NOMO-1 (cell line): ENCODE measurements at regions not wholly inside any gene's neighbourhood (a gene's known extent, or its start where the extent isn't known, plus 50 kb on each side); places are given as distances from the start of the nearest gene placed in this dataset.

ENCODE experiments used
- DNase-seq, 2 experiments: peaks; one replicate each; lab custom pipeline; 2025; ENCODE audit not compliant: unreplicated experiment in 2 of 2; lab: John Stamatoyannopoulos, UW

DNA sequence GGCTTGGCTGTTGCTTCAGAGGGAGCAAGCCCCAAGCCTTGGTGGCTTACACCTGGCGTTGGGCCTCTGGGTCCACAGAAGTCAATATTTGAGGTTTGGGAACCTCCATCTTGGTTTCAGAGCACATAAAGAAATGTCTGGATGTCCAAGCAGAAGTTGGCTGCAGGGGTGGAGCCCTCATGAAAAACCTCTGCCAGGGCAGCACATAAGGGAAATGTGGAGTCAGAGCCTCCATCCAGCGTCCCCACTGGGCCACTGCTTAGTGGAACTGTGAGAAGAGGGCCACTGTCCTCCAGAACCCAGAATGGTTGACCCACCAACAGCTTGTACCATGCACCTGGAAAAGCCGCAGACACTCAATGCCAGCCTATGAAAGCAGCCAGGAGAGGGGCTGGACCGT is 573.5 kb upstream of the ZWINT start:
- no peak for DNase-seq

DNA sequence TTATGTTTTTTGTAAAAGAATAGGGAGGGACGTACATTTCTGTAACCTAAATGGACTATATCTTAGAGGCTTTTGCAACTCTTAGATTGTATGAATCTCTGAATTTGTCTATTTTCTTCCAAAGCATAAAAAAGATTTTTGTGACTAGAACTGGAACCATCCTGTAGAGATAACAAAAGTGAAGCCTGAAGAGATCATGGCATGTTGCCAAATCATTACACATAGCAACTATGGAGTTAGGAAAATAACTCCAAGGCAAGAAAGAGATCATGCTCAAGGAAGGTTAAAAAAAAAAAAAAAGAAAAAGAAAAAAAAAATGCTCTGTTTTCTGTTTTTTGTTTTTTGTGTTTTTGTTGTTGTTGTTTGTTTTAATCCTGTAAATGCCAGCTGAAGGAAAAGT is 567.7 kb upstream of the ZWINT start:
- DNase-seq: no peak

DNA sequence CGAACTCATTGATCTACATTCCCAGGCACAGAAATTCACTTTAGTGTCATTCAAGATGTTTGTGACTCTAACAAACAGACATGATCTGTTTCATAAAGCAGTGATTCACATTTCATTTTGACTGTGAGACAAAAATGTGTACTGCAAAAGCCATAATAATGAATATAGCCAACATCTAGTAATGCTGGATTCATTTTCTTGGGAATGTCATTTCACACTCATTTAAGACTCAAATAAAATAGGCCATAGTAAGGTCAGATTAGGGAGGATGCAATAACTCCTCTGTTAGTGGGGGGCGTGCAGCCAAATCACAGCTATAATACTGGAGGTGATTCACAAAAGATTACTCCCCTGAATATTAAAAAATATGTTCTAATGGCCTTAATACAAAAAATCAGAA is 566.6 kb upstream of the ZWINT start:
- no peak for DNase-seq

DNA sequence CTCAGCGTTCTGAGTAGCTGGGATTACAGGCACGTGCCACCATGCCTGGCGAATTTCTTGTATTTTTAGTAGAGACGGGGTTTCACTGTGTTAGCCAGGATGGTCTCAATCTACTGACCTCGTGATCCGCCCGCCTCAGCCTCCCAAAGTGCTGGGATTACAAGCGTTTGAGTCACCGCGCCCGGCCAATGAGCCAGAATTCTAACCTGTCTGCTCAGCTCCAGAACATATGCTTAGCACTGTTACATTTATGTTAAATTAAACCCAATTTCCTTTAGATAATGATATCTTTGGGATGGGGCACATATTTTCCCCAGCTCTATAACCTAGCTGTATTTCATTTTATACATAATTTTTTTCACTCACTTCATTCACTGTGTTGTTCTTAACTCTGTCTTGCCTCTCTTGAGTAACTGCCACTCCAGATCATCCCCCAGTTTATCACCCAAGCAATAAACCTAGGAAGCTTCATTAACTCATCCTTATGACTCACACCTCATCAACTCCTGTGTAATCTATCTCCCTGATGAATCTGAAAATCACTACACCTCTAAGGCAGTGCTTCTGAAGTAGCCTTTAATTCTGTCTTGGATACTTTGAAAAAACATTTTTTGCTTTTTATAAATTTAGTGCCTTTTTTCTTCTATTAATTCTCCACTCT is 559.7 kb upstream of the ZWINT start:
- DNase-seq: no peak

DNA sequence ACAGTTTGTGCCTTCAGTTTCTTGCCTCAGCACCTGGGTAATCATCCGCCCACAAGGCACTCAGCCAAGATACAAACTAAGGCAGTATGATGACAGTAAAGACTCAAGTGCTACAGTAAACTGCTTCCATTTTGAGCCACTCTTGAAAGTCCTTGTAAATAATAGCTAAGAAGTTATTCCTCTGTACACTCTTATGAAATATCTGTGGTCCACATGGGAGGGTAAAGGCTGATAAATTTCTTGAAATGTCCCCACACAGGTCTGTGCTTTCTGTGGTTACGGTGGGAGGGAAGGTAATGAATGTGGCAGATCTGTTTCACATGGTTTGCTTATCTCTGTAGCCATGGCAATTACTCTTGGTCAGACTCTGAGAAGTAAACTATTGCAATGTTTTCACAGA is 551.0 kb upstream of the ZWINT start:
- no peak for DNase-seq

DNA sequence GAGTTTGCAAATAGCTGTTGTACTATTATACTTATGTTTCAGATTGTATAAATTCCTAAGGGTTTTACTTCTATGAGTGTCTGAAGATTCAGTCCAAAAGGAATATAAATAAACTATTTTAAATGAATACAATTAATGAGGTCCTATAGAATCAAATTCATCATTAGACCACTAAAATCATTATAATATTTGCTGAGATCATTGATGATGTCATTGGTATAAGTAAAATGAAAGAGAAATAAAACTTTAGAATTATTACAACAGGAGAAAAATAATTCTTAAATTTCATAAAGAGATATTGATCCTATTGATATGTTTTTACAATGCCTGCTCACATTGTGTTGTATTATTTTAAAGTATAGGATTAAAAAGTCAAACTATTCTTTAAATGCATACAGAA is 544.0 kb upstream of the ZWINT start:
- DNase-seq: no peak

DNA sequence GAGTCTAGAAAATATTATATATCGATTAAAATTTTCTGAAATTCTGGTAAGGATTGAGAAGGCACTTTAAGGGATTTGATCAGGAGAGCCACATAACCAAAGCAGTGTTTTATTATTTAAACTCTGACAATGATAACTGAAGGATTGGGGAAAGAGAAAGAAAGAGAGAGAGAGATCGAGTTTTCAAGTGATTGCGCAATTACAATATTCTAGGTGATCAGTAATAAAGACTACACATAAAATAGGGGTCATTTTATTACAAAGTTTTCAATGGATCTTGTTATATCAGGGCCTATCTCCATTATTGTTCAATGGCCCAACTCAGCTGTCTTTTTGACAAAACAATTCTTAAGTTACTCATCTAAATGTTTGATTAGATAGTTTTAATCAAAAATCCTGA is 541.5 kb upstream of the ZWINT start:
- DNase-seq: no peak

DNA sequence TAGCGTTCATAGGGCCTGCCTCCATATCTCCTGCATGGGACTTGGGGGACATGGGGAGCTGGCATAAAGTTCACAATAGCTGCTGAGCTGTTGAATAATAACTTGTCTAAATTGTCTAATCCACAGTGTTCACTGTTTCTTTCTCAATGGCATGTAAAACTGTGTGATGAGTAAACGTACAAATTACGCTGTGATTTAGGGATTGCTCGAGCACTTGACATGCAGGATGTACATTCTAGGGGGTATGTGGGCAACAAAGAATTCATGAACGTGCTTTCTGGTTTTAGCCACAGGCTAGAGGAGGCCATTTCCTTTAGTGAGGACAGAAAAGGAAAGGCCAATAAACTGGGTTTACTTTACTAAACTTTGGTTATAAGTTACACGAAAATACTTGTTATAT is 534.2 kb upstream of the ZWINT start:
- DNase-seq: no peak

DNA sequence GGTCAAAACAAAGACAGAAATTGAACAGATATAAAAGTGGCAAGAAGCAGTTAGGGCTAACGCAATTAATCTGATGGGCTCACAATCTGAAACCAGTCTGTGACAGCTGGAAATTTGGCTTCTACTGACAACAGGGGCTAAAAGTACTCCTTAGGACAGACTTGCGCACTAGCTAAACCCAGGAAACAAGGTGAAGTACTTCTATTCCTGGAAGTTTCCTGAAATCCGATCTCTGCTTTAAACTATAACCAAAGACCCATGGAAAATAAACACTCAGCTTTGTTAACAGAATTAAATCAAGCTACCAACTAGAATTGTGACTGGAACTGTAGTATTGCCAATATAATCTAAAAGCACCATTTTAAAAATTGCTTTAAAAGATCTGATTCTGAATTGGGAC is 520.2 kb upstream of the ZWINT start:
- DNase-seq: no peak

DNA sequence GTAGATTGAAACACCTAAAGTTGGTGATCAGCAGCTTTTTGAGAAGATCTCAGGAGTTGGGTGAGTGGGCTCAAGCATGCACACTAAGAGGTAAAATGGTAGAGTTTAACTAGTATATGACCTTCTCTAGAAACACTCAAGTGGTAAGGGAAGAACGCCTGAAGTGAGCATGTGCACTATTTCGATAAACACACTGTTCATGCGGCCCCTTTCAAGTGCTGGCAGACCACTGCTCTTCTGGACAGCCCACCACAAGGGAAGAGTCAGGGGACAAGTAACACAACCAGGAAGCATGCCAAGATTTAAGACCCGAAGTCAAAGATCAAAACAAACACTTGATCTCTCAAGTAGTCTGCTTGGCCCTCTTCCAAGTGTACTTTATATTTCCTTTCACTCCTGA is 519.5 kb upstream of the ZWINT start:
- no peak for DNase-seq

DNA sequence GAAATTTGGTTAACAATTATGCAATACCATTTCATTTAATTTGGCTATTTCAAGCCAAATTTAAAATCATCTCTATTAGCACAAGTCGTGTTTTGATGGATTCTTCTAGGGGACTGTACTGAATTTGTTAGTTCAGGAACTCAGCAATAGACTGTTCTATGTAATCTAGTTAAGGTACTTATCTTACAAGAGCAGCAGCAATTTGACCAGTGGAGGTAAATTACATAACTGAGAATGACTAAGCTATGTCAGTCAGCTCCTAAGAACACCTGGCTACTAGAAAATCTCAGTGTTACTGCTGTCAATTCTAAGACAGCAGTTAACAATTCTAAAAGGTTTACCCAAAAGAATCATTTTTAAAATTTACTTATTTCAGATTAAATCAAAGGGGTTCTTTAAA is 513.9 kb upstream of the ZWINT start:
- DNase-seq: no peak

DNA sequence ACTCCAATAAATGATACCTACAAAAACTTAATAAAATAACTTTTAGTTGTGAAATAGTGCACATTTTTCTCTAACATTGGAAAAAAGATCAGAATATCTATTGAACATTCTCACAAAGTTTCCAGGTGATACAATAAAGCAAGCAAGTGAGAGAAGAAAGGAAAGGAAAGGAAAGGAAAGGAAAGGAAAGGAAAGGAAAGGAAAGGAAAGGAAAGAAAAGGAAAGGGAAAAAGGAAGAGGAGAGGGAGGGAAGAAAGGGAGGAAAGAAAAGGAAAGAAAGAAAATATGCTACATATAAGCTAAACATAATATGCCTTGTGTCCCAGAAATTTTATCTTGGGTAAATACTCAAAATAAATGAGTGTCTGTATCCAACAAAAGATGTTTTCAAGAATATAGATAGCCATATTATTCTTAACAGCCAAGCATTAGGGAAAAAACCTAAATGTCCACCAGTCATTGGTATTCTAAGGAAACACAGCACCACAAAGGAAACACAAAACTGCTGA is 510.2 kb upstream of the ZWINT start:
- DNase-seq: no peak

DNA sequence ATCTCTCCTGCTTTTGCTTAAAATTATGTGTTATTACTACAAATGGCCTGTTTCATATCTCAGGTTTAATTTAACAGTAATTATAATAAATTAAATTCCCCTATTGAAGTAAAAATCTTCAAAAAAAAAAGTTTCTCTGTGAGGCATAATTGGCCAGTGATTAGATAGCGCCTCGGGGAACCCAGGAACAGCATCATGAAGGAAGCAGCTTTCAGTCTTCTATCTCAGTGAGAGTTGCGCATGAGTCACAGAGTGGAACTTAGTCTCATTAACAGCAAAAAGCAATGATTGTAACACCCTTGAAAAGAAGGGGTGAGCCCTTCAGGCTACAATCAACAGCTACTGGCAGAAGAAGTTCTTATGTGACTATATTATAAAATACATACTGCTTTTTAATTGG is 506.2 kb upstream of the ZWINT start:
- no peak for DNase-seq

DNA sequence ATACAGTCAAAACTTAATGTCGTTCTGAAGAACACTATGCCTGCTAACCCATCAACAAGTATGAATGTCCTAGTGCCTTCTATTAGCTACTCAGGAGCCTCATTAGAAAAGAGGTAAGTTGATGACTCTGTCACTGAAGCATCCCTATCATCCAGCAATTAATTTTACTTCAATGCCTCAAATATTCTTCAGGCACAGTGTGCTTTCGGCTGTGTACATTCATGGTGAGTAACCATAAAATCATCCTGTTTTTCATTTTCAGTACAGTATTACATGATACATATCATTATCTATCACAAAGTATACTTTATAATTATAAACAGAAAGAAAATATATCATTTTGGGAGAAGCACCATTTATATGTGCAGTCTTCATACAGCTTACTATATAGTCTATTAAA is 495.5 kb upstream of the ZWINT start:
- no peak for DNase-seq

DNA sequence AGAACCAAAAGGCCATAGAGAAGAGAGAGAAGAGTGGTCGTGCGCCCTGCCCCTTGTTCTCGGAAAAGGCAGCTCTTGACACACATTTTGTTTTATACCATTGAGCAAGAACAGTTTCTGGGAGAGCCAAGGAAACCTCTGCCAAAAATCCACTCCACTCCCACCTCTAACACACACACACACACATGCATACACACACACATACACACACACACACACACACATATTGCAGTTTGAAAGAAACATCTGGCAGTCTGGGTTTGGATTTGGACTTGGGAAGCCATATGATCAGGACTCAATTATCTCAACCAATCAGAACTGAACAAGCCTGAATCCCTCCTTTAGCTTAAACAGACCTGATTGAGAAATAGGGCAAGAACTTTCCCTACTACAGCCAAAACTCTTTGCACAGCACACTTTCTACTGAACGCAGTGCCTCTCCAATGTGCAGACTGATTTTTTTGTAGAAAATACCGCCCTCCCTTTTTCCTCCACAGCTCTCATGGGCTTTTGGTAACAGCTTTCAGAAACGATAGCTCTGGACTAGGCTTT is 484.0 kb upstream of the ZWINT start:
- DNase-seq: no peak

DNA sequence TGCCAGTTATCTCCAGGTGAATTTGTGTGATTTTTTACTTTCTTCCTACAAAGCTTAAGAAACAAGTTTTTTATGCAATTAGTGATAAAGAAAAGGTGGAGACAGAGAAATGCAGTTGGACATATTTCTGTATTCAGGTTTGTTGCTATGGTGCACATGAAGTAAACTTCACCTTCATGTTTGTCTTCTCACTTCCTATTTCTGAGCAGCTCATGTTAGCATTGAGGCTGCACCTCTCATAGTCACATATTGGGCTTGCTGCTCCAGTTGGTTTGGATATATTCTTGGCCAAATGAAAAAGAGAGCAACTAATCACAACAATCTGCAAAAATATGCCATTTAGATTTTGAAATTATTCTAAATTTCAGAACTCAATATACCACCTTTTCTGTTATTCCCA is 475.6 kb upstream of the ZWINT start:
- no peak for DNase-seq

DNA sequence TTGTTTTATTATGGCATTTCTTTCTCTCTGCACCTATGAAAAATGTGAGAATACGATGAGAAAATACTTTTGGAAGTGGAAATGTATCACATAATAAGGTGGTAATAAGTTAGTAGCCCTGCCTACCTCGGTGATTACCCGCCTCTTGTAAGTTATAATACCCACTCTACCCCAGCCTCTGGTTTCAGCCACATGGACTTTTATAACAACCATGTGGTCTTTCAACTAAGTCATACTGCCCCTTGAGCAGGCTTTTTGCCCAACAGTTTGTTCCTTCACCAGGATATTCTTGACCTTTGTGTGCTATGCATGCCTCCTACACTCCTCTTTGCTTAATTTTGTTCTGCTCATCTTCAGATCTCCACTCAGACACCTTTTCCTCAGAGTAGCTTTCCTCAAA is 470.6 kb upstream of the ZWINT start:
- DNase-seq: no peak

DNA sequence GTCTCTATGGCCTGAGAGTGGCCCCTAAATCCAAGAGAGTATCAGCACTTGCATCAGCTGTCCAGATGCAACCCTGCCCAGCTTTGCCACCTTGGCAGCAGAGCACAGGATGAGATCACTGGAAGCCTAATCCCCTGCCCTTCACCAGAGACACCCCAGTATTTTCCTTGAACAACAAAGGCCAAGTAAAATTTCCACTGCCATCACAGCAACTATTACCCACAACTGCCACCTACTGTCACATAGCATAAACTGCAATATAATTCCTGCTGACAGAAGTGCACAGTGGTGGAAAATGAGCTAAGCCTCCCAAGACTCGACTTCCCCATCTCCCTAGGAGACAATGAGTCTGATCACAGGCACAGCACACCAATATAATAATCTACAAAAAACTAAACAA is 462.8 kb upstream of the ZWINT start:
- no peak for DNase-seq

DNA sequence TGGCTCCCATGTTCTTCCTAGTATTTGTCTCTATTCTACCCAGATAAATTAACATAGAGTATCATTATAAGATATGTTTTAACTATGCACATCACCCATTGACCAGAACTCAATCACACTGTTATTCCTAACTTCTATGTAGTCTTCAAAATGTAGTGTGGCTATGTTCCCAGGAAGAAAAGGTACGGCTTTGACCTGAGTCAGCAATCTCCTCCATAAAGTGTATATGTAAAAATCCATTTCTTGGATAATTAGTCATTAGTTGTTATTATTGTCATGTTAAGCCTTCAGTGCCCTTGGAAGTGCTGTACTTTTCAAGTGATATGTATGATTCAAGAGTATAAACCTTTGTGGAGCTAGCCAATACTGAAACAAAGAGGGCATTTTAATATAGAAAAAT is 444.0 kb upstream of the ZWINT start:
- DNase-seq: no peak

DNA sequence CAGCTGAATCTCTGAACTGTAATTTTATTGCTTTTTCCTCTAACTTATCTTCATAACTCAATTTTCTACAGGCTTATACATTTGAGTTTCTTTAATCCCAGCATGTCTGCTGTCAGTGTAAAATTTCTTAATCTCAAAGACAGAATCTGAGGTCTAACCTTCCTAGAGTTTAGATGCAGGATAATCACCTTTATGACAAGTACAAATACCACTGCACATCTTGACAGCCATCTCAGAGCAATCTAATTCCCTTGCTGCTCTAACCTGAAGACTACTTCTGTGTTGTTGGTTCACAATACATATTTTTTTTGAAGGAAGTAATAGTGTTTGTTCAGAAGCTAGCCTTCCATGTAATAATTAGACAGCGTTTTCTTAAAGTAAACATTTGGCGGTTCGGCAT is 424.2 kb upstream of the ZWINT start:
- no peak for DNase-seq

DNA sequence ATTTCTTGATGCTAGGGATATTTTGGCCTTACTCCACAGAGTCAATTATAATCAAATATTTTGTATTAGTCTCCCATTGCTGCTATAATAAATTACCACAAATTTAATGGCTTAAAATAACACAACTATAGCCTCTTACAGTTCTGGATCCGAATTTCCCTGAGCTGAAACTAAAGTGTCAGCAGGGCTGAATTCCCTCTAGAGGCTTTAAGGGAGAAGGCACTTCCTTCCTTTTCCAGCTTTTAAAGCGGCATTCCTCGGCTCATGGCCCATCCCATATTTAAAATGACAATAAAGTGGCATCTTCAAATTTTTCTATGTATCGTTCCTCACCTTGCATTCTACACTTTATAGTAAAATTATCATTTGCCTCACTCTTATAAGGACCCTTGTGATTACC is 421.4 kb upstream of the ZWINT start:
- DNase-seq: no peak

DNA sequence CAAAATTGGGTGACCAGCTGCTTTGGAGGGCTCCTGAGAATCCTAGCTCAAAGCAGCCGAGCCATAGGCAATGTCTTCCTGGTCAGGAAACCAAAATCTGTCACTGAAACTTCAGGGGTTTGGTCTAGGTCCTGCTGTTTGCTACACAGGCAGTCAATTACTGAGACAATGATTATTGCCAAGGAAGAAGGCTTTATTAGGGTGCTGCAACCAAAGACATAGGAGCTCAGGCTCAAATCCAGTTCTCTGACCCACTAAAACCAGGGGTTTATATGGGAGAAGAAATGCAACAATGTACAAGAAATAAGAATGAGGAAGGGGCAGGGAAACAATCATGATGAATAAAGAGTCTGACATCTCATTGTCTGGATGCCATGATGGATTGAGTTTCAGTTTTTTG is 410.3 kb upstream of the ZWINT start:
- no peak for DNase-seq

DNA sequence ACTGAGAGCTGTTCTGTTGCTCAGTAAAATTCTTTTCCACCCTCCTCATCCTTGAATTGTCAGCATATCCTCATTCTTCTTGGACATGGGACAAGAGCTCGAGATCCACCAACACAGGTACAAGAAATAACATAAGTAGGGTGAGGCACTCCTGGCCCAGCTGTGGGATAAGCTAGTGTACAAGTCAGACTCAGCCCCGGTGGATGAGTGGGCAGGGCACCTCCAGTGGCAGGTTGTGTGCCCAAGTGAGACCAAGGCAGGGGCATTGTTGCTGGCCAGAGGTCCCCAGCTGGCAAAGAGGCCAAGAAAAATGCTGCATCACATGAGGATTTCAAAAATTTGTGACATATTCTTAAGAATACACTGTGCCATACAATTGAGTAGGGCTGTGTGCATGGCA is 402.0 kb upstream of the ZWINT start:
- DNase-seq: no peak
